Osteocyte (in vitro differentiated cells): ENCODE measurements at regions not wholly inside any gene's neighbourhood (a gene's known extent, or its start where the extent isn't known, plus 50 kb on each side); places are given as distances from the start of the nearest gene placed in this dataset.

Experiments
- DNase-seq: peaks from one replicate; pipeline ENCODE4 v3.0.0; 2021; ENCODE audit warnings: mixed read lengths; ENCODE audit not compliant: unreplicated experiment; ENCODE audit errors: extremely low spot score
- H3K27ac Mint-ChIP-seq: one replicate; pipeline ENCODE4 v1.8.0; 2021; ENCODE audit warnings: mild to moderate bottlenecking, mixed read lengths; ENCODE audit not compliant: unreplicated experiment
- H3K27me3 Mint-ChIP-seq: one replicate; pipeline ENCODE4 v1.8.0; 2021; ENCODE audit warnings: mixed read lengths; ENCODE audit not compliant: unreplicated experiment
- H3K36me3 Mint-ChIP-seq: one replicate; pipeline ENCODE4 v1.8.0; 2021; ENCODE audit warnings: mixed read lengths; ENCODE audit not compliant: unreplicated experiment
- H3K4me1 Mint-ChIP-seq: one replicate; pipeline ENCODE4 v1.8.0; 2021; ENCODE audit warnings: mixed read lengths; ENCODE audit not compliant: unreplicated experiment
- H3K4me3 Mint-ChIP-seq: one replicate; pipeline ENCODE4 v1.8.0; 2021; ENCODE audit warnings: mild to moderate bottlenecking, moderate library complexity, mixed read lengths; ENCODE audit not compliant: unreplicated experiment
- H3K9me3 Mint-ChIP-seq: one replicate; pipeline ENCODE4 v1.8.0; 2021; ENCODE audit warnings: mixed read lengths; ENCODE audit not compliant: unreplicated experiment
- TF ChIP-seq, protein P1 (sequence below): fragments of 200-600 bp; sonication (generic); IDR thresholded peaks from 2 replicates; pipeline ENCODE4 v1.5.0; 2021; ENCODE audit warnings: antibody characterized with exemption, mild to moderate bottlenecking, moderate library complexity

DNA sequence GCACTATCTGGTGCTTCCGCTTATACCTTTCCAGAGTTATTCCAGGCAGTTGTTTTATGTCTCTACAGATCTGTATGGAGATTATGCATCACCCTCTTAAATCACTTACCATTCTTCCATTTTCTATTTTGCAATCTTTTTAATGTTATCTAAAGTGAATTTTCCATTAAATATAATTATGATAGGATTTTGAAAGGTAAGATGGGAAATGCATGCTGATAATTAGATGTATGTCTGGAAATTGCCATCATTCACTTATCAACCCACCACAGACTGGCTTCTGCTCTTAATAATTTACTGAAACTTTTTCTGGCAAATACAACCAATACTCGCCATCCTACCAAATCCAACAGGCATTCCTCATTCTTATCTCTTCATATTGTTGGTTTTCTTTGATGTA, 227.4 kb upstream of the MC4R start:
- Mint-ChIP-seq H3K4me1 (no peaks in the 10 kb centered on the region), H3K27ac (no peak overlapping the region), H3K4me3 (no peak overlapping the region), H3K27me3 (peaks cover 33% of the 10 kb centered on the region), H3K36me3 (no peaks in the 10 kb centered on the region), H3K9me3 (no peaks in the 10 kb centered on the region)
- DNase-seq, result no peak
- TF ChIP-seq, protein P1, sequence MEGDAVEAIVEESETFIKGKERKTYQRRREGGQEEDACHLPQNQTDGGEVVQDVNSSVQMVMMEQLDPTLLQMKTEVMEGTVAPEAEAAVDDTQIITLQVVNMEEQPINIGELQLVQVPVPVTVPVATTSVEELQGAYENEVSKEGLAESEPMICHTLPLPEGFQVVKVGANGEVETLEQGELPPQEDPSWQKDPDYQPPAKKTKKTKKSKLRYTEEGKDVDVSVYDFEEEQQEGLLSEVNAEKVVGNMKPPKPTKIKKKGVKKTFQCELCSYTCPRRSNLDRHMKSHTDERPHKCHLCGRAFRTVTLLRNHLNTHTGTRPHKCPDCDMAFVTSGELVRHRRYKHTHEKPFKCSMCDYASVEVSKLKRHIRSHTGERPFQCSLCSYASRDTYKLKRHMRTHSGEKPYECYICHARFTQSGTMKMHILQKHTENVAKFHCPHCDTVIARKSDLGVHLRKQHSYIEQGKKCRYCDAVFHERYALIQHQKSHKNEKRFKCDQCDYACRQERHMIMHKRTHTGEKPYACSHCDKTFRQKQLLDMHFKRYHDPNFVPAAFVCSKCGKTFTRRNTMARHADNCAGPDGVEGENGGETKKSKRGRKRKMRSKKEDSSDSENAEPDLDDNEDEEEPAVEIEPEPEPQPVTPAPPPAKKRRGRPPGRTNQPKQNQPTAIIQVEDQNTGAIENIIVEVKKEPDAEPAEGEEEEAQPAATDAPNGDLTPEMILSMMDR, result no peak

DNA sequence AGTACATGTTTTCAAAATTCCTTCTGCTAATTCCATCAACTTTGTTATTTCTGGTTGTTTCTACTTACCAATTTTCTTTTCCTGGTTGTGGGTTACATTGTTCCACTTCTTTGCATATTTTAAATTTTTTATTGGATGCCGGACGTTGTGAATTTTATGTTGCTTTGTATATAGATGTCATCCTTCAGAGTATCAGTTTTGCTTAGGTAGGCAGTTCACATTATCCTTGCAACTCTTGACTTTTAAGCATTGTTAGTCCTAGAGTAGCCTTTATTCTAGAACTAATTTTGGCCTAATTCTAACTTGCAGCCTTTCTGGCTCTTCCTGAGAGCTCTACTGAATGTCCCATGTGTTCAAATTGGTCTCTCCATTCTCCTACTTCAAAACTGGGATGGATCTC, 228.7 kb upstream of the MC4R start:
- no peaks in the 10 kb centered on the region for H3K36me3 Mint-ChIP-seq
- TF ChIP-seq, protein P1, result no peak
- no peak overlapping the region for H3K4me3 Mint-ChIP-seq
- H3K27me3 Mint-ChIP-seq, result peaks cover 37% of the 10 kb centered on the region
- no peaks in the 10 kb centered on the region for H3K4me1 Mint-ChIP-seq
- H3K27ac Mint-ChIP-seq, result no peak overlapping the region
- H3K9me3 Mint-ChIP-seq, result no peaks in the 10 kb centered on the region
- DNase-seq, result no peak

DNA sequence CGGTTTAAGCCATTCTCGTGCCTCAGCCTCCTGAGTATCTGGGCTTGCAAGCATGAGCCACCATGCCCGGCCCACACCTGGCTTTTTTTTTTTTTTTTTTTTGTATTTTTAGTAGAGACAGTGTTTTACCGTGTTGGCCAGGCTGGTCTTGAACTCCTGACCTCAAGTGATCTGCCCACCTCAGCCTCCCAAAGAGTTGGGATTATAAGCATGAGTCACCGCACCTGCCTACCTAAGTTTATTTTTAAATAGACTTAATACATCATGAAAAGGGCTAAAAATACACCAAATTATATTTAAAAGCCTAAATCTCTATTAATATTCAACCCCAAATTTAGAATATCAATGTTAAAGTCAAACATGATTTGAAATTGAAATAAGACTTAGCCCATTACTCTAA, 250.8 kb upstream of the MC4R start:
- Mint-ChIP-seq H3K27me3 (peaks cover 13% of the 10 kb centered on the region), H3K9me3 (no peaks in the 10 kb centered on the region), H3K27ac (no peak overlapping the region), H3K4me1 (no peaks in the 10 kb centered on the region), H3K4me3 (no peak overlapping the region), H3K36me3 (no peaks in the 10 kb centered on the region)
- TF ChIP-seq, protein P1, result no peak
- no peak for DNase-seq

DNA sequence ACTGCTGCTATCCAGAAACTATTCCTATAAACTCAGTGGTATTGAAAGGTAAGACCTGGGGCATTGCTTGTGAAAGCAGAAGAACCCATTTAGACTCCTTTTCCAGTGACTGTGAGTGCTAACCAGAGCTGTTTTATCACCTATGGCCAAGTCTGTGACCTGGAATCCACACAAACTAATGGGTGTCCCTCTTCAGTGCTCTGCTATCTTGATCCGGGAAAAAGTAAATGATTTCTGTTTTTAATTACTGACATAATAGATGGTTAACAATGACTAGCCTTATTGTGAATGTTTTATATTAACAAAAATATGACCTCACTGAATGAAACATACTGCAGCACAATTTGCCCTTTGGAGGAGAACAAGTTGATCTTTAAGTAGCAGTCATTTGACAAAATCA, 251.6 kb upstream of the MC4R start:
- Mint-ChIP-seq H3K4me3 (no peak overlapping the region), H3K27me3 (peaks cover 11% of the 10 kb centered on the region), H3K4me1 (no peaks in the 10 kb centered on the region), H3K9me3 (no peaks in the 10 kb centered on the region), H3K27ac (no peak overlapping the region), H3K36me3 (no peaks in the 10 kb centered on the region)
- DNase-seq, result no peak
- TF ChIP-seq, protein P1, result no peak

DNA sequence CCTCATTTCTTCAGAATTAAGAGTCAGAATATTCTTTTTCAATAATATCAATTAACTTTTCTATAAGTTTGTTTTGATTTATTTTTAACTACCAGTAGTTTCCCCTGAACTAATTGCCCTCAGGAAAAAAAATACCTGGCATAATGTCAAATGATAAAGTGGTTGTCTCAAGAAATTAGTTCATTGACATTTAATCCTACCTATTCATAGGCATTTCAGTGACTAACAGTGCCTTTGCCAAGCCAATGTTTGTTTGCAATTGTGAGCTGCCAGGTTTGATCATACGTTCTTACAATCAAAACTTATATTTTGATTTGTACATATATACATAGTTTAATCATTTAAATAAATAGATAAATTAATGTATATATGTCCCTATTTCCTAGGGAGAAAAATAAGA, 267.3 kb upstream of the MC4R start:
- Mint-ChIP-seq H3K27ac (no peak overlapping the region), H3K4me3 (no peak overlapping the region), H3K27me3 (peaks cover 11% of the 10 kb centered on the region), H3K4me1 (no peaks in the 10 kb centered on the region), H3K9me3 (peaks cover 5% of the 10 kb centered on the region), H3K36me3 (no peaks in the 10 kb centered on the region)
- TF ChIP-seq, protein P1, result no peak
- no peak for DNase-seq
